Caco-2 (cell line): ENCODE measurements at regions not wholly inside any gene's neighbourhood (a gene's known extent, or its start where the extent isn't known, plus 50 kb on each side); places are given as distances from the start of the nearest gene placed in this dataset.

Source experiments
- BruUV-seq: library from RNA; stranded (reverse); fragments of 400-500 nt; replicated peaks from 2 replicates; lab custom pipeline; 2021; lab: Mats Ljungman, UMichigan
- CTCF ChIA-PET: fragments of 300-600 bp; sonication (Branson Sonifier 250); formaldehyde crosslinking; loops from one replicate; lab custom pipeline; 2022; ENCODE audit warnings: antibody characterized with exemption; lab: Charles Lee
- POLR2A ChIA-PET: fragments of 300-600 bp; sonication (Branson Sonifier 250); formaldehyde crosslinking; loops from one replicate; lab custom pipeline; 2022; ENCODE audit warnings: antibody characterized with exemption; lab: Charles Lee
- DNase-seq, 2 experiments: peaks; one replicate each; pipeline versions ENCODE4 v3.0.0 to v3.0.0-alpha.2; 2020 to 2022
- H3K27me3 ChIP-seq: replicated peaks from 2 replicates; pipeline ENCODE4 v1.6.0; 2011; ENCODE audit warnings: low read length; ENCODE audit not compliant: control insufficient read depth, insufficient read depth
- H3K36me3 ChIP-seq: 2 replicates; pipeline ENCODE4 v1.5.1; 2011; ENCODE audit warnings: low read length; ENCODE audit not compliant: control insufficient read depth, insufficient read depth
- H3K4me1 ChIP-seq: fragments of 250-450 bp; sonication (Bioruptor Pico); 2 replicates; pipeline ENCODE4 v1.5.1; 2020; ENCODE audit warnings: mild to moderate bottlenecking
- H3K4me3 ChIP-seq: 2 replicates; pipeline ENCODE4 v1.5.1; 2011; ENCODE audit warnings: low read depth, mild to moderate bottlenecking, control low read depth, low read length
- H3K9me3 ChIP-seq: fragments of 250-450 bp; sonication (Bioruptor Pico); 2 replicates; pipeline ENCODE4 v1.5.1; 2020; ENCODE audit warnings: mild to moderate bottlenecking, moderate library complexity
- H3K27ac Mint-ChIP-seq: one replicate; pipeline ENCODE4 v1.8.0; 2022; ENCODE audit warnings: mixed read lengths; ENCODE audit not compliant: unreplicated experiment
- H3K27me3 Mint-ChIP-seq: one replicate; pipeline ENCODE4 v1.8.0; 2022; ENCODE audit warnings: mixed read lengths; ENCODE audit not compliant: insufficient read depth, unreplicated experiment
- H3K36me3 Mint-ChIP-seq: one replicate; pipeline ENCODE4 v1.8.0; 2022; ENCODE audit warnings: mild to moderate bottlenecking, mixed read lengths; ENCODE audit not compliant: insufficient read depth, unreplicated experiment
- H3K4me1 Mint-ChIP-seq: one replicate; pipeline ENCODE4 v1.8.0; 2022; ENCODE audit warnings: low read depth, mixed read lengths; ENCODE audit not compliant: unreplicated experiment
- H3K4me3 Mint-ChIP-seq: one replicate; pipeline ENCODE4 v1.8.0; 2022; ENCODE audit warnings: mild to moderate bottlenecking, moderate library complexity, mixed read lengths; ENCODE audit not compliant: unreplicated experiment
- H3K9me3 Mint-ChIP-seq: one replicate; pipeline ENCODE4 v1.8.0; 2022; ENCODE audit warnings: mixed read lengths; ENCODE audit not compliant: unreplicated experiment
- CTCF ChIP-seq, 2 experiments: fragments of 200-600 bp in 1 of 2; IDR thresholded peaks; 1 replicate in 1 of 2; 2 replicates in 1 of 2; pipeline versions ENCODE4 v1.5.1 to v1.8.0; 2011 to 2022; ENCODE audit warnings: antibody characterized with exemption in 1 of 2, control low read depth in 1 of 2, inconsistent platforms in 1 of 2, low read depth in 1 of 2, low read length in 1 of 2, mild to moderate bottlenecking in 1 of 2, moderate library complexity in 1 of 2; ENCODE audit not compliant: insufficient read depth in 1 of 2, severe bottlenecking in 1 of 2, unreplicated experiment in 1 of 2
- intact Hi-C: fragments of 100-400 bp; cut with micrococcal nuclease; formaldehyde crosslinking; loops from one replicate; pipeline ENCODE4 v1.10.0; 2022; ENCODE audit not compliant: unreplicated experiment

- peaks cover 3% of the 10 kb centered on the region for H3K27me3 Mint-ChIP-seq
- BruUV-seq = no TSS peak
- no peaks in the 10 kb centered on the region for H3K9me3 Mint-ChIP-seq
- no peak overlapping the region for H3K4me3 Mint-ChIP-seq
- Histone ChIP-seq H3K27me3 (no peaks in the 10 kb centered on the region), H3K9me3 (no peaks in the 10 kb centered on the region), H3K36me3 (no peaks in the 10 kb centered on the region), H3K4me3 (no peak overlapping the region), H3K4me1 (no peaks in the 10 kb centered on the region)
- intact Hi-C loops = no loop called here
- CTCF ChIA-PET = no interaction called here
- no peak for DNase-seq
- TF ChIP-seq CTCF (IDR thresholded peaks at IDR 0.05; ENCODE audit: insufficient read depth in 1 of 2, low read depth in 1 of 2, low read length in 1 of 2, severe bottlenecking in 1 of 2, unreplicated experiment in 1 of 2) = no peak
- no peak overlapping the region for H3K27ac Mint-ChIP-seq
- no peaks in the 10 kb centered on the region for H3K4me1 Mint-ChIP-seq
- POLR2A ChIA-PET = no interaction called here
- H3K36me3 Mint-ChIP-seq = no peaks in the 10 kb centered on the region
Observed at GRCh38 chr5:3392306-3392939, 203.2 kb upstream of the IRX1 start.

GRCh38 chr5:3391210-3391609 is 204.4 kb upstream of the IRX1 start:
- no peak overlapping the region for H3K27ac Mint-ChIP-seq
- Histone ChIP-seq H3K27me3 (no peaks in the 10 kb centered on the region), H3K4me3 (no peak overlapping the region), H3K36me3 (no peaks in the 10 kb centered on the region), H3K9me3 (no peaks in the 10 kb centered on the region), H3K4me1 (no peaks in the 10 kb centered on the region)
- POLR2A ChIA-PET = no interaction called here
- no peaks in the 10 kb centered on the region for H3K4me1 Mint-ChIP-seq
- TF ChIP-seq CTCF (IDR thresholded peaks at IDR 0.05; ENCODE audit: insufficient read depth in 1 of 2, low read depth in 1 of 2, low read length in 1 of 2, severe bottlenecking in 1 of 2, unreplicated experiment in 1 of 2) = no peak
- H3K4me3 Mint-ChIP-seq = no peak overlapping the region
- H3K27me3 Mint-ChIP-seq = peaks cover 3% of the 10 kb centered on the region
- intact Hi-C loops = no loop called here
- no peak for DNase-seq
- CTCF ChIA-PET = no interaction called here
- no peaks in the 10 kb centered on the region for H3K36me3 Mint-ChIP-seq
- no peaks in the 10 kb centered on the region for H3K9me3 Mint-ChIP-seq
- no TSS peak for BruUV-seq

GRCh38 chr5:3389471-3390026 is 206.1 kb upstream of the IRX1 start:
- Histone ChIP-seq H3K9me3 (no peaks in the 10 kb centered on the region), H3K4me1 (no peaks in the 10 kb centered on the region), H3K27me3 (no peaks in the 10 kb centered on the region), H3K36me3 (no peaks in the 10 kb centered on the region), H3K4me3 (no peak overlapping the region)
- no peaks in the 10 kb centered on the region for H3K9me3 Mint-ChIP-seq
- no peak overlapping the region for H3K4me3 Mint-ChIP-seq
- no peak for TF ChIP-seq CTCF (IDR thresholded peaks at IDR 0.05; ENCODE audit: insufficient read depth in 1 of 2, low read depth in 1 of 2, low read length in 1 of 2, severe bottlenecking in 1 of 2, unreplicated experiment in 1 of 2)
- BruUV-seq = no TSS peak
- H3K4me1 Mint-ChIP-seq = no peaks in the 10 kb centered on the region
- H3K27ac Mint-ChIP-seq = no peak overlapping the region
- POLR2A ChIA-PET = no interaction called here
- peaks cover 7% of the 10 kb centered on the region for H3K27me3 Mint-ChIP-seq
- no peak for DNase-seq
- CTCF ChIA-PET = no interaction called here
- intact Hi-C loops = no loop called here
- no peaks in the 10 kb centered on the region for H3K36me3 Mint-ChIP-seq
